Stomach (tissue), 8 donors: ENCODE measurements at regions not wholly inside any gene's neighbourhood (a gene's known extent, or its start where the extent isn't known, plus 50 kb on each side); places are given as distances from the start of the nearest gene placed in this dataset.

Source experiments
- DNase-seq, 2 donors: peaks; one replicate each; pipeline versions ENCODE4 v3.0.0 to v3.0.0-alpha.2; 2013 to 2019
- H3K27ac ChIP-seq, 5 donors: fragments of 200-600 bp in 4 of 5; sonication (generic) in 4 of 5; one replicate each; pipeline ENCODE4 v1.5.1; 2013 to 2019; ENCODE audit warnings: mild to moderate bottlenecking in 1 of 5, moderate library complexity in 1 of 5
- H3K27me3 ChIP-seq, 3 donors: fragments of 200-600 bp; sonication (generic); one replicate each; pipeline ENCODE4 v1.5.1; 2017 to 2019; ENCODE audit warnings: mixed run types in 1 of 3
- H3K36me3 ChIP-seq, 4 donors: fragments of 200-600 bp; sonication (generic); 1 replicate in 3 of 4; 2 replicates in 1 of 4; pipeline ENCODE4 v1.5.1; 2016 to 2019
- H3K4me1 ChIP-seq, 4 donors: fragments of 200-600 bp; sonication (generic); one replicate each; pipeline ENCODE4 v1.5.1; 2016 to 2019
- H3K4me3 ChIP-seq, 4 donors: fragments of 200-600 bp; sonication (generic) in 3 of 4; one replicate each; pipeline ENCODE4 v1.5.1; 2016 to 2019; ENCODE audit warnings: mild to moderate bottlenecking in 1 of 4
- H3K9me3 ChIP-seq, 4 donors: fragments of 200-600 bp; sonication (generic); one replicate each; pipeline ENCODE4 v1.5.1; 2016 to 2019
- EP300 ChIP-seq: sonication (generic); formaldehyde crosslinking; IDR thresholded peaks from one replicate; pipeline ENCODE4 v1.6.1; 2017; ENCODE audit warnings: antibody characterized with exemption
- POLR2A ChIP-seq, 4 donors: fragments of 450-650 bp; IDR thresholded peaks; one replicate each; pipeline ENCODE4 v1.6.1; 2016; ENCODE audit warnings: antibody characterized with exemption in 4 of 4, control low read depth in 2 of 4, mild to moderate bottlenecking in 1 of 4, moderate library complexity in 1 of 4
- POLR2AphosphoS5 ChIP-seq, 3 donors: sonication (generic); formaldehyde crosslinking; IDR thresholded peaks; one replicate each; pipeline ENCODE4 v1.6.1; 2016; ENCODE audit warnings: antibody characterized with exemption in 3 of 3
- WGBS, 5 donors: extraction: QIAGEN DNeasy Blood & Tissue Kit in 3 of 5; methylation state at CpG; one replicate each; pipeline versions ENCODE4 v1.1.5 to v1.1.7; 2013 to 2018; 5-methylcytosine and 5-hydroxymethylcytosine counted together
- intact Hi-C: fragments of 100-400 bp; cut with DNase I; formaldehyde crosslinking; loops from one replicate; pipeline ENCODE4 v1.15.1; 2023; ENCODE audit warnings: low total_unique reads
- TF ChIP-seq, protein P1 (sequence below), 7 experiments: fragments of 450-650 bp in 4 of 7; fragments of 200-600 bp in 3 of 7; sonication (generic) in 3 of 7; IDR thresholded peaks; one replicate each; pipeline ENCODE4 v1.5.1; 2016 to 2019; ENCODE audit warnings: antibody characterized with exemption in 7 of 7, control low read depth in 2 of 7, mild to moderate bottlenecking in 1 of 7
- donor health status: healthy with polysubstance abuse.
- donor health status: Bipolar disorder and iron deficiency.
- donor health status: healthy.

DNA sequence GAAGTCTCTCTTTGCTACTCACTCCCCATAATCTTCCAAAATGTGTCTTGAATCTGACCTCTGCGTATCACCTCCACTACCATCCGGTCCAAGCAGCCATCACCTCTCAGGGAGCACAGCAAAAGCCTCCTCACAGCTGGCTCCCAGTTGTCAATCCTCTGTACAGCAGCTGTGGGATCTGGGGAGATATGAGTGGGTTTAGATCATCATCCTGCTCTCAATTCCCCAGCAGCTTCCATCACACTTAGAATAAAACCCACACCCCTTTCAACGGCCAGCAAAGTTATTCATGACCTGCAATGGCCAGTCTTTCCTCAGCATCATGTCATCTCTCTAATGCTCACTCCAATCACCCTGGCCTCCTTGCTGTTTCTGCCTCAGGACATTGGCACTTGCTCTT lies 261.6 kb downstream of the PAX3 start:
- H3K36me3 ChIP-seq: no peaks in the 10 kb centered on the region
- 83 to 90% (median 88%) methylated on average over 3 of the region's 3 CpGs for WGBS, 5 donors
- peaks cover 0 to 11% (median 0%) of the 10 kb centered on the region in 4 donors for H3K4me1 ChIP-seq
- H3K27me3 ChIP-seq: no peaks in the 10 kb centered on the region
- H3K9me3 ChIP-seq: no peaks in the 10 kb centered on the region
- TF ChIP-seq POLR2A (IDR thresholded peaks at IDR 0.05) (no peak), POLR2AphosphoS5 (IDR thresholded peaks at IDR 0.05) (no peak), EP300 (no peak)
- TF ChIP-seq, protein P1, sequence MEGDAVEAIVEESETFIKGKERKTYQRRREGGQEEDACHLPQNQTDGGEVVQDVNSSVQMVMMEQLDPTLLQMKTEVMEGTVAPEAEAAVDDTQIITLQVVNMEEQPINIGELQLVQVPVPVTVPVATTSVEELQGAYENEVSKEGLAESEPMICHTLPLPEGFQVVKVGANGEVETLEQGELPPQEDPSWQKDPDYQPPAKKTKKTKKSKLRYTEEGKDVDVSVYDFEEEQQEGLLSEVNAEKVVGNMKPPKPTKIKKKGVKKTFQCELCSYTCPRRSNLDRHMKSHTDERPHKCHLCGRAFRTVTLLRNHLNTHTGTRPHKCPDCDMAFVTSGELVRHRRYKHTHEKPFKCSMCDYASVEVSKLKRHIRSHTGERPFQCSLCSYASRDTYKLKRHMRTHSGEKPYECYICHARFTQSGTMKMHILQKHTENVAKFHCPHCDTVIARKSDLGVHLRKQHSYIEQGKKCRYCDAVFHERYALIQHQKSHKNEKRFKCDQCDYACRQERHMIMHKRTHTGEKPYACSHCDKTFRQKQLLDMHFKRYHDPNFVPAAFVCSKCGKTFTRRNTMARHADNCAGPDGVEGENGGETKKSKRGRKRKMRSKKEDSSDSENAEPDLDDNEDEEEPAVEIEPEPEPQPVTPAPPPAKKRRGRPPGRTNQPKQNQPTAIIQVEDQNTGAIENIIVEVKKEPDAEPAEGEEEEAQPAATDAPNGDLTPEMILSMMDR (IDR thresholded peaks at IDR 0.05): no peak
- no peak for DNase-seq
- no peak overlapping the region for H3K4me3 ChIP-seq
- H3K27ac ChIP-seq: no peak overlapping the region
- intact Hi-C loops: no loop called here

DNA sequence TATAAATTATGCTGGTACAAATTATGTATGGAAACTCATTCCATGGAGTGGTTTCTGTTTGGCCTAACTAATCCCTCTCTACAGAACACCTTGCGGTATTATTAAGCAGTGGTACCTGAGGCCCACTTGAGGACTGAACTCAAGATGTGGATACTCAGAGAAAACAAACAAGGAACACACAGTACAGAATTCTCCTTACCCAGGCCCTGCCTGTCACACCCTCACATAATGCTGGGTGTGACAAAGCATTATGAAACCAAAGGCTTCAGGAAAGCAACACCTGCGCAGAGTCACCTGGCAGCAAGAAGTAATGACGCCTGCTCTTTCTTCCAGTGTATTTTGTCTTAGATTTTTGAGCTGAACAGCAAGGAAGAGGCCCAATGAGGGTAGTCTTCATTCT lies 264.7 kb downstream of the PAX3 start:
- H3K27ac ChIP-seq: peak overlapping the region in 4 of 5 donors; percentile 0 to 16 (median 6)
- intact Hi-C loops: no loop called here

DNA sequence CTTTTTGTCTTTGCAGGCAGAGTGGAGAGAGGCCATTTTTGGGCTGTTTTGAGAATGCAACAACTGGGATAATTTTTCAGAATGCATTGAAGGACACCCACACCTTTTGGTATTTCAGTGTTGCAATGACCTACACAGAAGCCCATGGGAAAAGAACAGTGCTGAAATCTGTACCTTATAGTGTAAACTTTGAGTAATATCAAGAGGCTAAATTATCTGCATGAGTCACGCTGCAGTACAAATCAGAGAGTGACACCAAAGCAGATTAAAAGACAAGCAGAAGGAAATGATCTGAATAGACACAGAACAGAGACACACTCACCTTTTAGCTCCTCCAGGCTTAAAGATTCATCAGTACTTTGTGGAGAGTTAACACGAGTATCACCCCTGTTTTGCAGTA lies 265.3 kb downstream of the PAX3 start:
- DNase-seq: peak in 1 of 2 donors; percentile 10
- no peak for TF ChIP-seq EP300
- TF ChIP-seq POLR2AphosphoS5 (IDR thresholded peaks at IDR 0.05): peak in 2 of 3 donors; percentile 33 to 45
- Histone ChIP-seq H3K4me1 (peaks cover 0 to 10% (median 0%) of the 10 kb centered on the region in 4 donors), H3K27ac (peak overlapping the region in 4 of 5 donors; percentile 0 to 34 (median 20)), H3K27me3 (no peaks in the 10 kb centered on the region), H3K36me3 (no peaks in the 10 kb centered on the region), H3K4me3 (no peak overlapping the region), H3K9me3 (no peaks in the 10 kb centered on the region)
- intact Hi-C loops: no loop called here
- 51 to 58% (median 55%) methylated on average over 2 of the region's 2 CpGs for WGBS, 5 donors

More for the DNA sequence above, 264.7 kb downstream of the PAX3 start:
- TF ChIP-seq POLR2AphosphoS5 (IDR thresholded peaks at IDR 0.05) (peak in 2 of 3 donors; percentile 30 to 45), EP300 (no peak)
- TF ChIP-seq, protein P1 (IDR thresholded peaks at IDR 0.05): no peak
- Histone ChIP-seq H3K4me1 (peaks cover 0 to 11% (median 0%) of the 10 kb centered on the region in 4 donors), H3K9me3 (no peaks in the 10 kb centered on the region), H3K27me3 (no peaks in the 10 kb centered on the region), H3K4me3 (no peak overlapping the region), H3K36me3 (no peaks in the 10 kb centered on the region)
- DNase-seq: peak; percentile 28 to 67
- WGBS, 5 donors: 75 to 87% (median 81%) methylated on average over 3 of the region's 3 CpGs

DNA sequence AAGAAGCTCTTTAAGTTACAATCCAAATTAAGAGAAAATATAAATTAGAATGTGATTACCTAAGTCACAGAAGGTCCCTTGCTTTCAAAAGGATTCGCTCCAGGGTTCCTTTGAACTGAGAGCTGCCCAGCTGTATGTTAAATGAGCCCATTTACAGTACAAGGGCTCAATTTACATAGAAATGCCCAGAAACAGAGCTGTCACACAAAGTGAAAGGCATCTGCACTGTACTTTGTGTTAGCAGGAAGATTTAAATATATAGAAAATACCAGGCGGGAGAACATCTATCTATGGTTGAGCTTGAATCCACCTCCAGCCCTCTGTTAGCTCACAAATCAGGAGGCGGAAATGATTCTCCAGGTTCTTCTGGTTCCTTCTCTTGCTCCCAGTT lies 272.9 kb downstream of the PAX3 start:
- DNase-seq: no peak
- Histone ChIP-seq H3K4me3 (no peak overlapping the region), H3K36me3 (no peaks in the 10 kb centered on the region), H3K27ac (no peak overlapping the region), H3K27me3 (no peaks in the 10 kb centered on the region), H3K4me1 (peaks cover 0 to 4% (median 2%) of the 10 kb centered on the region in 4 donors), H3K9me3 (no peaks in the 10 kb centered on the region)
- TF ChIP-seq POLR2AphosphoS5 (IDR thresholded peaks at IDR 0.05) (no peak), EP300 (no peak), POLR2A (IDR thresholded peaks at IDR 0.05) (no peak)
- TF ChIP-seq, protein P1 (IDR thresholded peaks at IDR 0.05): no peak
- 57 to 67% (median 63%) methylated on average over 3 of the region's 3 CpGs for WGBS, 5 donors
- intact Hi-C loops: no loop called here
